Panc1 (cell line): ENCODE measurements at regions not wholly inside any gene's neighbourhood (a gene's known extent, or its start where the extent isn't known, plus 50 kb on each side); places are given as distances from the start of the nearest gene placed in this dataset.

Experiments
- ATAC-seq: fragments of 200-7000 bp; cut with Tn5 transposase; 2 replicates; pipeline ENCODE4 v1.9.1; 2020; ENCODE audit warnings: mild to moderate bottlenecking, moderate library complexity
- BruUV-seq: library from RNA; stranded (reverse); fragments of 400-500 nt; replicated peaks from 2 replicates; lab custom pipeline; 2021; lab: Mats Ljungman, UMichigan
- CTCF ChIA-PET: fragments of 300-600 bp; sonication (Branson Sonifier 250); formaldehyde crosslinking; loops from one replicate; lab custom pipeline; 2022; ENCODE audit warnings: antibody characterized with exemption; lab: Charles Lee
- POLR2A ChIA-PET: fragments of 300-600 bp; sonication (Branson Sonifier 250); formaldehyde crosslinking; loops from one replicate; lab custom pipeline; 2022; ENCODE audit warnings: antibody characterized with exemption; lab: Charles Lee
- DNase-seq: peaks from one replicate; pipeline ENCODE4 v3.0.0-alpha.2; 2010; ENCODE audit warnings: low read depth, low spot score
- H3K27ac ChIP-seq: 2 replicates; pipeline ENCODE4 v1.5.1; 2011; ENCODE audit warnings: mild to moderate bottlenecking, low read length, inconsistent platforms
- H3K27me3 ChIP-seq: fragments of 200-500 bp; sonication (Bioruptor generic); 2 replicates; pipeline ENCODE4 v1.6.0; 2014; ENCODE audit warnings: low read length, inconsistent platforms; ENCODE audit not compliant: control insufficient read depth, insufficient read depth
- H3K36me3 ChIP-seq: fragments of 200-500 bp; sonication (Bioruptor generic); 2 replicates; pipeline ENCODE4 v1.5.1; 2014; ENCODE audit warnings: inconsistent platforms, mild to moderate bottlenecking, low read length, moderate library complexity; ENCODE audit not compliant: control insufficient read depth, insufficient read depth
- H3K4me1 ChIP-seq: 2 replicates; pipeline ENCODE4 v1.5.1; 2011; ENCODE audit warnings: inconsistent platforms, mild to moderate bottlenecking, low read length, moderate library complexity; ENCODE audit not compliant: control insufficient read depth, insufficient read depth
- H3K4me3 ChIP-seq, 2 experiments: 2 replicates each; pipeline ENCODE4 v1.5.1; 2011 to 2012; ENCODE audit warnings: low read depth in 2 of 2, low read length in 2 of 2, mild to moderate bottlenecking in 2 of 2, inconsistent platforms in 1 of 2, moderate library complexity in 1 of 2
- H3K9me3 ChIP-seq: fragments of 200-500 bp; sonication (Bioruptor generic); 2 replicates; pipeline ENCODE4 v1.5.1; 2014; ENCODE audit warnings: low read depth, mild to moderate bottlenecking, inconsistent platforms, low read length, moderate library complexity; ENCODE audit not compliant: control insufficient read depth, insufficient read depth
- CTCF ChIP-seq: fragments of 450-650 bp; IDR thresholded peaks from 2 replicates; pipeline ENCODE4 v1.5.1; 2017; ENCODE audit warnings: mild to moderate bottlenecking
- POLR2AphosphoS5 ChIP-seq: IDR thresholded peaks from 2 replicates; pipeline ENCODE4 v1.6.1; 2012; ENCODE audit warnings: mild to moderate bottlenecking, low read depth, low read length, moderate library complexity
- REST ChIP-seq, 2 experiments: IDR thresholded peaks; 2 replicates each; pipeline ENCODE4 v1.6.1; 2011 to 2012; ENCODE audit warnings: low read depth in 2 of 2, control low read depth in 1 of 2, low read length in 1 of 2, mild to moderate bottlenecking in 1 of 2, moderate library complexity in 1 of 2; ENCODE audit not compliant: insufficient read depth in 1 of 2
- SIN3A ChIP-seq: IDR thresholded peaks from 2 replicates; pipeline ENCODE4 v1.6.1; 2012; ENCODE audit warnings: low read depth, mild to moderate bottlenecking, low read length, moderate library complexity, borderline replicate concordance; ENCODE audit not compliant: insufficient read depth
- TCF7L2 ChIP-seq: IDR thresholded peaks from 2 replicates; pipeline ENCODE4 v1.6.1; 2011; ENCODE audit warnings: mild to moderate bottlenecking, low read depth, low read length, inconsistent platforms
- in situ Hi-C: cut with HindIII; loops from 2 replicates; pipeline ENCODE4 v1.10.0; 2016; ENCODE audit warnings: low sequenced_read_pairs, low pct_unique_long_range_greater_than_20kb
- intact Hi-C: fragments of 100-400 bp; cut with micrococcal nuclease; formaldehyde crosslinking; loops from one replicate; pipeline ENCODE4 v1.10.0; 2022; ENCODE audit not compliant: unreplicated experiment

DNA sequence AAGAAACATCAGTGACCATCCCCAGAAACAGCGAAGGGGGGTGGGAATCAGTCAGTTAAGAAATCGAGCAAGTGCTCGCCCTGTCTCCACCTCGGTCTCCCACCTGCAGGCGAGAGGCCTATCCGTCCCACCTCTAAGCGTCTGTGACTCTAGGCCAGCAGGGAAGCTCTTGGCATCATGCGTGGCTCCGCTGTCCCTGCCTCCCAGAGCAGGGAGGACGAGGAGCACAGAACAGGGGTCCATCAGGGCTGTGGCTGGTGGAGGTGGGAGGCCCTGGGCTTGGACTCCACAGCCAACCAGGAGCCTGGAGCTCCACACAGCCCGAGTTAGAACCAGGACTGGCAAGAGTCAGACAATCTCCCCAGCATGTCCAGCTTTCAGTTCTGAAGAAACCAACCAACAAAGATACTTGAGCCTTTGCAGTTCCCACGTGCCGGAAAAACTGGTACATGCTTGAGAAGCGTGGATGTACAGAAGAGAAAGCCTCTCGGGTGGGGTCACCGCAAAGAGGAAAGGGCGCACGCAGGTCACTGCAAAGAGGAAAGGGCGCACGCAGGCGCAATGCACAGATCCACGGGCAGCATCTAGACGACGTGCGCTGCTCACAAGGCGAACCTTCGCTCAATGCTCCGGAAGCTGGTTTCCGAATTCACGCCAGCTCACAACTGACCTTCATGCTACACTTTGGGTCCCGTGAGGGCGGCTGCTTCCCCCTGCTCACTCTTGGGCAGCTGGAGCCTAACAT is 104.5 kb upstream of the ALKAL2 start:
- intact Hi-C loops (no loop called here), in situ Hi-C loops (no loop called here)
- ATAC-seq (no peak), DNase-seq (no peak)
- CTCF ChIA-PET, result no interaction called here
- no peak overlapping the region for H3K4me3 ChIP-seq
- H3K4me1 ChIP-seq, result peaks cover 7% of the 10 kb centered on the region; the same call in 1 of the 2 replicates
- no peaks in the 10 kb centered on the region; the same call in 1 of the 2 replicates for H3K27me3 ChIP-seq
- TF ChIP-seq CTCF (no peak), TCF7L2 (no peak), REST (IDR thresholded peaks at IDR 0.05; ENCODE audit: insufficient read depth in 1 of 2, low read depth in 2 of 2, low read length in 1 of 2) (no peak), POLR2AphosphoS5 (no peak), SIN3A (no peak)
- BruUV-seq, result no TSS peak
- POLR2A ChIA-PET, result no interaction called here
- no peak overlapping the region for H3K27ac ChIP-seq
- H3K9me3 ChIP-seq, result no peaks in the 10 kb centered on the region
- no peaks in the 10 kb centered on the region for H3K36me3 ChIP-seq

DNA sequence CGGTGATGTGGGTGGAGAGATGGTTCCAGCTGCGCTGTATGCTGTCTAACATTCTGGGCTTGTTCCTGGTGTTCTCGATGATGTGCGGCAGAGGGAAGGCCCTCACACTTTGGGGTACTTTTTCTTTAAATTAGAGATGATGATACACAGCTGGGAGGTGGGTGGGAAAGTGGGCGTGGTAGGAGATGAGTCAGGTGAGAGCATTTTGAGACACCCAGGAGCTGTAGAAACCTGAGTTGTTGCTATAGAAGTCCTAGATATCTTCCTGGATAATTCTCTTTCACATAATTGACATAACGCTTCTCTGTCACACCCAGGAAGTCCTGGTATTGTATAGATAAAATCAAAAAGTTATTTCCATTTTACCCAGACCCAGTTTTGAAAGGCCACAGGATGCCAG is 103.8 kb upstream of the ALKAL2 start:
- Histone ChIP-seq H3K9me3 (no peaks in the 10 kb centered on the region), H3K27me3 (no peaks in the 10 kb centered on the region; the same call in 1 of the 2 replicates), H3K4me3 (no peak overlapping the region), H3K4me1 (peaks cover 7% of the 10 kb centered on the region; the same call in 1 of the 2 replicates), H3K27ac (no peak overlapping the region), H3K36me3 (no peaks in the 10 kb centered on the region)
- intact Hi-C loops (no loop called here), in situ Hi-C loops (no loop called here)
- POLR2A ChIA-PET, result no interaction called here
- DNase-seq (no peak), ATAC-seq (no peak)
- BruUV-seq, result no TSS peak
- CTCF ChIA-PET, result no interaction called here
- no peak for TF ChIP-seq REST (IDR thresholded peaks at IDR 0.05; ENCODE audit: insufficient read depth in 1 of 2, low read depth in 2 of 2, low read length in 1 of 2)
- TF ChIP-seq SIN3A, result no peak
- TF ChIP-seq POLR2AphosphoS5, result no peak
- no peak for TF ChIP-seq CTCF
- no peak for TF ChIP-seq TCF7L2
